ENCODE measurements at regions not wholly inside any gene's neighbourhood (a gene's known extent, or its start where the extent isn't known, plus 50 kb on each side); places are given as distances from the start of the nearest gene placed in this dataset.
"Not testable (repeated sequence)": the region's sequence is repeated elsewhere in the genome, so short reads cannot be mapped to it uniquely, and the experiment has no call there.

GRCh38 chr4:106796876-106797275 is 239.2 kb downstream of the DKK2 start:
- no peak for DNase-seq
- H3K4me3 ChIP-seq, result no peak overlapping the region
- H3K4me1 ChIP-seq, result no peaks in the 10 kb centered on the region
- no peaks in the 10 kb centered on the region for H3K36me3 ChIP-seq
- no peaks in the 10 kb centered on the region for H3K9me3 ChIP-seq (replicated peaks)
- no peak for TF ChIP-seq CTCF (IDR thresholded peaks at IDR 0.05; ENCODE audit: borderline replicate concordance)
- no peaks in the 10 kb centered on the region for H3K27me3 ChIP-seq (ENCODE audit: low read depth)
- no peak overlapping the region for H3K27ac ChIP-seq (replicated peaks)
- intact Hi-C loops (cut with micrococcal nuclease), result no loop called here

- no peaks in the 10 kb centered on the region for H3K36me3 ChIP-seq
- peaks cover 2% of the 10 kb centered on the region for H3K9me3 ChIP-seq (replicated peaks)
- no peak overlapping the region for H3K4me3 ChIP-seq
- intact Hi-C loops (cut with micrococcal nuclease), result no loop called here
- TF ChIP-seq CTCF (IDR thresholded peaks at IDR 0.05; ENCODE audit: borderline replicate concordance), result no peak
- H3K27me3 ChIP-seq (ENCODE audit: low read depth), result no peaks in the 10 kb centered on the region
- H3K4me1 ChIP-seq, result no peaks in the 10 kb centered on the region
- no peak for DNase-seq
- H3K27ac ChIP-seq (replicated peaks), result no peak overlapping the region
These were observed 240.8 kb downstream of the DKK2 start for GRCh38 chr4:106795326-106795725.

- no peak overlapping the region for H3K4me3 ChIP-seq
These were observed 242.2 kb downstream of the DKK2 start for GRCh38 chr4:106793933-106794332.

GRCh38 chr4:106775636-106776035 is 260.5 kb downstream of the DKK2 start:
- H3K27ac ChIP-seq (replicated peaks), result no peak overlapping the region
- H3K4me3 ChIP-seq, result no peak overlapping the region
- no peaks in the 10 kb centered on the region for H3K27me3 ChIP-seq (ENCODE audit: low read depth)

More at GRCh38 chr4:106793933-106794332, 242.2 kb downstream of the DKK2 start:
- H3K4me1 ChIP-seq, result no peaks in the 10 kb centered on the region
- no peak for TF ChIP-seq CTCF (IDR thresholded peaks at IDR 0.05; ENCODE audit: borderline replicate concordance)
- H3K27ac ChIP-seq (replicated peaks), result no peak overlapping the region
- peaks cover 12% of the 10 kb centered on the region for H3K9me3 ChIP-seq (replicated peaks)
- intact Hi-C loops (cut with micrococcal nuclease), result no loop called here
- DNase-seq, result no peak
- no peaks in the 10 kb centered on the region for H3K27me3 ChIP-seq (ENCODE audit: low read depth)
- no peaks in the 10 kb centered on the region for H3K36me3 ChIP-seq

DNA sequence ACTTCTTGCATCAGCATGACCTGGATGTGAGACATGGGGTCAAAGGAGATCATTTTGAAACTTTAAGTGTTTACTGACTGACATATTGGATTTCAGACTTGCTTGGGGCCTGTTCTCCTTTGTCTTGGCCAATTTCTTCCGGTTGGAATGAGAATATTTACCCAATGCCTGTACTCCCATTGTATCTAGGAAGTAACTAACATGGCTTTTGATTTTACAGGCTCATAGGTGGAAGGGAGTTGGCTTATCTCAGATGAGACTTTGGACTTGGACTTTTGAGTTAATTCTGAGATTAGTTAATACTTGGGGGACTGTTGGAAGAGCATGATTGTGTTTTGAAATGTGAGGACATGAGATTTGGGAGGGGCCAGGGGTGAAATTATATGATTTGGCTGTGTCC is 262.1 kb downstream of the DKK2 start:
- peaks cover 31% of the 10 kb centered on the region for H3K9me3 ChIP-seq (replicated peaks)
- H3K27ac ChIP-seq (replicated peaks); intact Hi-C loops (cut with micrococcal nuclease): not testable (repeated sequence)

More at GRCh38 chr4:106775636-106776035, 260.5 kb downstream of the DKK2 start:
- Histone ChIP-seq H3K9me3 (replicated peaks) (peaks cover 21% of the 10 kb centered on the region), H3K4me1 (no peaks in the 10 kb centered on the region), H3K36me3 (no peaks in the 10 kb centered on the region)
- no peak for TF ChIP-seq CTCF (IDR thresholded peaks at IDR 0.05; ENCODE audit: borderline replicate concordance)
- intact Hi-C loops (cut with micrococcal nuclease), result no loop called here
- DNase-seq, result no peak

DNA sequence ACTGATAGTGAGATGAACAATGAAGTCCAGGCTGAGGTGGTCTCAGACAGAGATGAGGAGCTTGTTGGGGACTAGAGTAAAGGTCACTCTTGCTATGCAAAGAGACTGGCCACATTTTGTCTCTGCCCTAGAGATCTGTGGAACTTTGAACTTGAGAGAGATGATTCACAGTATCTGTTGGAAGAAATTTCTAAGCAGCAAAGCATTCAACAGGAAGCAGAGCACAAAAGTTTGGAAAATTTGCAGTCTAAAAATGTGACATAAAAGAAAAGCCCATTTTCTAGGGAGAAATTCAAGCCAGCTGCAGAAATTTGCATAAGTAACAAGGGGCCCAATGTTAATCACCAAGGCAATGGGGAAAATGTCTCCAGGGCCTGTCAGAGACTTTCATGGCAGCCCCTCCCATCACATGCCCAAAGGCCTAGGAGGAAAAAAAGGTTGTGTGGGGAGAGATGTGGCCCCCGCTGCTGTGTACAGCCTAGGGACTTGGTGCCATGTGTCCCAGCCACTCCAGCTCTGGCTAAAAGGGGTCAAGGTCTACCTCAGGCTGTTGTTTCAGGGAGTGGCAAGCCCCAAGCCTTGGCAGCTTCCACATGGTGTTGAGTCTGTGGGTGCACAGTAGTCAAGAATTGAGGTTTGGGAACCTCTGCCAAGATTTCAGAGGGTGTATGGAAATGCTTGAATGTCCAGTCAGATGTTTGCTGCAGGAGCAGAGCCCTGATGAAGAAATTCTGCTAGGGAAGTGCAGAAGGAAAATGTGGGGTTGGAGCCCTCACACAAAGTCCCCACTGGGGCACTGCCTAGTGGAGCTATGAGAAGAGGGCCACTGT is 262.8 kb downstream of the DKK2 start:
- intact Hi-C loops (cut with micrococcal nuclease), result no loop called here
- no peak overlapping the region for H3K4me3 ChIP-seq
- no peaks in the 10 kb centered on the region for H3K4me1 ChIP-seq
- H3K27ac ChIP-seq (replicated peaks), result no peak overlapping the region
- TF ChIP-seq CTCF (IDR thresholded peaks at IDR 0.05; ENCODE audit: borderline replicate concordance), result no peak
- H3K27me3 ChIP-seq (ENCODE audit: low read depth), result no peaks in the 10 kb centered on the region
- H3K36me3 ChIP-seq, result no peaks in the 10 kb centered on the region
- peaks cover 33% of the 10 kb centered on the region for H3K9me3 ChIP-seq (replicated peaks)
- DNase-seq, result no peak

More for the DNA sequence above, 262.1 kb downstream of the DKK2 start:
- not testable (repeated sequence) for H3K4me1 ChIP-seq; H3K36me3 ChIP-seq; DNase-seq; H3K4me3 ChIP-seq; H3K27me3 ChIP-seq (ENCODE audit: low read depth)
